RCC 7860 (cell line): ENCODE measurements at regions not wholly inside any gene's neighbourhood (a gene's known extent, or its start where the extent isn't known, plus 50 kb on each side); places are given as distances from the start of the nearest gene placed in this dataset.

ENCODE experiments used
- DNase-seq: peaks from one replicate; pipeline ENCODE4 v3.0.0-alpha.2; 2015; ENCODE audit warnings: low spot score
- FAIRE-seq: peaks from 2 replicates; lab custom pipeline; 2012; peaks lifted over from hg19 to GRCh38; lab: Jason Lieb, UNC

DNA sequence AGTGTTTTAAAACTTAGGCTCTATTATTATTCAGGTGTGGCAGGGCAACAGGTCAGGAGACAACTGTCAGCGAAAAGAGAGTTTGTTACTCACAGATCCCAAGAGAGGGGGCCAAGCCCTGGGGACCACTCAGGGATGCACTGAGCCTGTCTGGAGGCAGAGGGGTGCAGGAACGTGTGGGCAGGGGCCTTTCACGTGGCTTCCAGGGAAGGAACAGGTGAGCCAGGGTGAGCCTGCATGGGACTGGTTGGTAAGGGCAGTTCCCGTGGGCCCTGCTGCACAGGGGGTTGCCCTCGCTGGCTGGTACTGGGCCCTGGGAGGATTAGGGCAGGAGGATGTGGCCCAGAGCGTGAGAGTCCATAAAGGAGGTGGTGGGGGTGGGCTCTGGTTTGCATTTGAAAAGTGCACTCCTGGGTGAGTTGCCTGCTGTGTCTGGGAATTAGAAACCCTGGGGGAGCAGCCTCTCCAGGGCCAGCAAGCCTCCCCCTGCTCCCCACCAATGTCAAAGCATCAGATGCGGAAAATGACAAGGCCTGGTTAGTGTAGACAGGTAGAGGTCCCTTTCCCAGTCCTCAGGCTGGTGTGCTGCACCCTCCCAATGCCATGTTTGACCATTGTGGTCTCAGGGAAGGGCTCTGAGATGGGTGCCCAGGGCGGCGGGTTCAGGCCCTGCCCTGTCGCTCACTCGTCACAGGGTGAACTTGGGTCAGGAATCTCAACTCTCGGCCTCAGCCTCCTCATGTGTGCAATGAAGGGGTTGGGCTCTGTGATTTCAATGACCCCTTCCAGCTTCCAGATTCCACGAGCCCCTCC, 127.4 kb upstream of the RPS6KA2 start:
- DNase-seq (no peak), FAIRE-seq (no peak)

DNA sequence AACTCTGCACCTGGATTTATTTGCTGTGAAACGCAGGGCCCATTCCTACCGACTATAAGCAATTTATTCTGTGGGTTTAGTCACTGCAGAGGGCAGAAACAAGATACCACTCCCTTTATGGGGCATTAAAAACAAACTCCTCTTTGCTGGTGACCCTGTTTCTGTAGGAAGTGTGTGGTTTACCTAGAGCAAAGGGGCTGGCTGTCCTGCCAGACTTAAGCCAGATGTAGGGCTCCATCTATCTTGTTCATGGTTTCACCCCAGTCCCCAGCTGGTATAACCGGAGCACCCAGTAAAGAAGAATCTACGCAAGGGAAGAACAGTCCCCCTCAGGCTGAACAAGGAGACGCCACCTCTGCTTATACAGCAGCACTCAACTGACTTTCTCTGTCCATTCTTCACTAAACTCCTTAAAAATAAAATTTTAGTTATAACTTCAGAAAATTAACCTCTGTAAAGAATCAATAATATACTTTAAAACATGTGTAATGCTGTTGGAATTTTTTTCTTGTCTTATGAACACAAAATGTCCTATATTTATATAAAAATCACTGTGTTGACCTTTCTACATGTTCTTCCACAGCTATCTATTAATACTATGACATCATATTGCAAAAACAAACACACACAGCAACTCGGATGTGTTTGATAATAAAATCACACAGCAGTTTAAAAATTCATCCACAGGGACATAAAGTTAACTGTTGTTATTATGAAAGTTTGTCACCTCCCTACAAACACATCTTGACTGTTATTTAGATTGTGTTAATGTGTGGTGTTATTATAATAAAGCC, 126.1 kb upstream of the RPS6KA2 start:
- DNase-seq: no peak
- FAIRE-seq: no peak

DNA sequence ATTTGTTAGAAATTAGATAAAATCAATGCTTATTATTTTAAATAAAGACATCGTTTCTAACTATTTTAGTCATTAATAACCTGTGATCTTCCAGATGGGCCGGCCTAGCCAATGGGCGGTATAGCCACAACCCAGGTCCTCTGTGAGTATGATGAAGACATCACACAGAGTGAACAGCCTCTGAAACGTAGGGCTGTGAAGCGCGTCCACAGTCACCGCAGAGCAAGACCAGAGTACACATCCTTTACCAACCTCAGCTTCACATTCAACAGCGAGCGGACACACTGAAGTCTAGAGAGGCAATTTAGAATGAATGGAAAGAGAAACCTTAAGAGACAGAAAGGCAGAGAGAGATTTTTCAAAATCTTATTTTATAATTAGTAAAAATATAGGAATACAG, 125.0 kb upstream of the RPS6KA2 start:
- no peak for FAIRE-seq
- DNase-seq: no peak

DNA sequence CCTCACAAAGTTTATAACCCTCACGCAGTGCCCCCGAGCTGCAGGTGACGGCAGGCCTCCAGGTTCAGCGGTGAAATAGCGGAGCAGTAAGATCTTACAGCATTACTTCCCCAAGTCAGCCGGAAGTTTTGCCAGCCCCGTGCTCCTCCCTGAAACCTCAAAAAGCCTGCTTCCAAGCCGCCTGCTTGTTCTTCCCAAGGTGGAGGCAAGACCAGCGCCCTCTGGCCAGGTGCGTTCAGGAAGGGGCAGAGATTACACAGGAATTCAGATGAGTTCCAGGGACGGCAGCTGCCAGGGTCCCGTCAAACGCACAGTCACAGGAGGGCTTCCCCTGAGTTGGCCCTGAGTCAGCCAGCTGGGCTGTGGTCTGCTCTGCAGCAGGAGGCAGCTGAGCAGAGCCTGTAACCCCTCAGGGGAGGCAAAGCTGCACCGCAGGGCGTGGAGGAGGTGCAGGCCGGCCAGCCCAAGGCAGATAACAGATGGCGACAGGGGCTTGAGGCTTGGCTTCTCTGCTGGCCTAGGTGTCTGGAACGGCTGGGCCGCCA, 124.1 kb upstream of the RPS6KA2 start:
- FAIRE-seq (no peak), DNase-seq (no peak)

DNA sequence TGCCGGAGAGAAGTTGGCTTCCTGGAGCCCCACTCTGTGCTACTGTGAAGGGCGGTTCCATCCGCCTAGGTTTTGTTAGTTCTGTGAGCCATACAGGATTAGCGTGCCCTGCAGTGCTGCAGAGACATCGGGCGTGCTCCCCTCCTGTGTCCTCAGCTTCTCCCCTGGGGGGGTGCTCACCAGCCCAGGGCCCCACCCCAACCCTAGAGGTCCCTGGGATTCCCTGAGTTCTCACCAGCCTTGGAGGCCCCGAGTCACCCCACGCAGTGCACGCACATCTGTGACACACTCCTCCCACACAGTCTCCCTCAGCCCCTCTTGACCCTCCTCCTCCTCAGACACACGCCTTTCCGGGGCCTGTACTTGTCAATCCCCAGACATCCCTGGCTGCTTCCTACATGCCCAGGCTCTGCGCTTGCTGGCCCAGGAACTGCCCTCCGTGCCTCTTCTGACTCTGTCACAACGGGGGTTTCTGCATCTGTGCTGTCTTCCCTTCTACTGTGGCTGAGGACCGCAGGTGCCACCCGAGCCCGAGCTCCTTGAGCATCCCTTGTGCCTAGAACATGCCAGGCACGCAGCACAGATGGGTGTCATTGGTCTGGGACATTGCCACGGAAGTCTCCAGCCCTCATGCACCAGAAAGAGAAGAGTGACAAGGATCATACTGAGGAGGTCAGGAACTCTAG, 123.2 kb upstream of the RPS6KA2 start:
- FAIRE-seq: no peak
- DNase-seq: no peak

DNA sequence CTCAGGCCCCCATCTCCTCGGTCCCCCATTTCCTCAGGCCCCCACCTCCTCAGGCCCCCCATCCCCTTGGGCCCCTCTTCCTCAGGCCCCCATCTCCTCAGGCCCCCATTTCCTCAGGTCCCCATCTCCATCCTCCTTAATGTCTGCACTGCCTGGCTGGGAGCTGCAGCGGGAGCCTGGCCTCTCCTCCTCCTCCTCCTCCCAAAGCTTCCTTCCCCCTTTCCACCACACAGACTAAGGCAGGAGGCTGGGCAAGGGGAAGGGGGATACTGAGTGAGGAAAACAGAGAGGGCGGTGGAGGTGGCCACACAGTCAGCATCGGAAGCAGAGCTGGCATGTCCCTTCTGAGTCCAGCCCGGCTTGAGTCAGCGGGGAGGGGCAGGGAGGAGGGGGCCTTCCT, 122.6 kb upstream of the RPS6KA2 start:
- FAIRE-seq (no peak), DNase-seq (no peak)

DNA sequence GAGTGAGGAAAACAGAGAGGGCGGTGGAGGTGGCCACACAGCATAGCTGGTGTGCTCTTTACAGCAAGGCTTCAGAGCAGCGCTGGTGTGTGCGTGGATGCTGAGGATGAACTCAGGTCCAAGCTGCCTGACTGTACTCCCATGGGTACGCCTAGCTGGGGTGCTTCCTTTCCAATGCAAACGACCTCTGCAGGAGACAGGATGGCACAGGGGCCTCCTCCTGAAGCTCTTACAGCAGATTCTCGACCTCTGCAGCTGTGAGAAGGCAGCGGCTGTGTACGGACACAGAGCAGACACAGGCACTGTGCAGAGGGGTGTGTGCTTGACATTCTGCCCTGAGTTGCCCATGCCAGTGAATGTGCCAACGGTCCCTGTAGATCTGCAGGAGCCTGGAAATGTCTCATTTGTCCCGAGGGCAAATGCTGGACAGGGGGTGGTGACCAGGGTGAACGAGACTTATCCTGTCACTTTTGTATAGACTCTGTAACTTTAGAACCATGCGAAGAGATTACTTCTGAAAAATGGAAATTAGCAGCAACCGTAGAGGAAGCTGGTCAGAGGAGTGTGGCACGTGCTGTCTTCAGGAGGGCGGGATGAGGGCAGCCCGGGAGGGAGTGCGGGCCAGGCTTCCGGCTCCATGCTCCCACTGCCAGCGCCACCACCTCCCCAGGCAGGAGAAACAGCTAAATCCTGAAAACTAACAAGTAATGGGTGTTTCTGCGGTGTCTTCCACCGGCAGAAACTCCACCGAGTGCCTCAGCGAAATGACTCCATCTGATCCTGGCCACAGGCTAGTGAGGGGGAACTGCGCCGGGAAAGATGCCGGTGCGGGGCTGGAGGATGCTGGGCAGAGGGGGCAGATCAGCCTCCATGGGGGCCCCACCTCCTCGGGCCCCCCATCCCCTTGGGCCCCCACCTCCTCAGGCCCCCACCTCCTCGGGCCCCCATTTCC, 120.9 kb upstream of the RPS6KA2 start:
- FAIRE-seq (no peak), DNase-seq (no peak)

DNA sequence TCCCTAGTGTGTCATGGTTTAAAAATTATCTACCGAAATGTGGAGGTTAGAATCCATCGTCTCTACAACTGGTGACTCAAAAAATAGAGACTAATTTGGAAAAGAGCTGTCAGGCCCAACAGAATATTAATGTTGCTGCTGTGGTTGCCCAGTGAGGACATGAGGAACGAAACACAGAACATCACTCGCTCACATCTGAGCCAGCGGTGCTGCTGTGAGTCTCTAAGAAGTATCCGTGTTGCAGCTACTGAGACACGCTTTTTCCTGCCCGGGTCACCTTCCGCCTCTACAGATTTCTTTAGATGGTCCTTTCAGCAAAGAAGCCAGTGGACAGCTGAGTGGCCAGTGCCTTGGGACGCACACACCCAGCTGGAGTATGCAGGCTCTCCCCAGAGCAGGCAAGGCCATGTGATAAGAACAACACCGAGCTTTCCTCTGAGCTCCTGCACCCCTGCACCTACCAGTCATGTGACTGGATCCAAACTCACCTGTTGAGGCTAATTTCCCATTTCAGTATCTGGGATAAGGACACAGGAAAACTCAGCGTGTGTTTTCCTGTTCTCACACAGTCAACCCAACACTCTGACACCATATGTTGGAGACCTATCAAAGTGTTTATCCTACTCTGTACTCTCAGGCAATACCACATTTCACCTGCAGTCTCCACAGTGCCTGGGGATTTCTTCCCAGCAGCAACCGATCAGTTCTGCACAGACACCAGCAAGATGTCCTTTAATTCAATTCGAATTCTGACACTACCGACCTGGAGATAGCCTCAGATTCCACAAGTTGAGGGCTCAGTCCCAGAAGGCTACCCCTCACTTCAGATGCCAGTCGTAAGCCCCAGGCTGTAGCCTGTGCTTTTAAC, 119.0 kb upstream of the RPS6KA2 start:
- FAIRE-seq: no peak
- DNase-seq: no peak

DNA sequence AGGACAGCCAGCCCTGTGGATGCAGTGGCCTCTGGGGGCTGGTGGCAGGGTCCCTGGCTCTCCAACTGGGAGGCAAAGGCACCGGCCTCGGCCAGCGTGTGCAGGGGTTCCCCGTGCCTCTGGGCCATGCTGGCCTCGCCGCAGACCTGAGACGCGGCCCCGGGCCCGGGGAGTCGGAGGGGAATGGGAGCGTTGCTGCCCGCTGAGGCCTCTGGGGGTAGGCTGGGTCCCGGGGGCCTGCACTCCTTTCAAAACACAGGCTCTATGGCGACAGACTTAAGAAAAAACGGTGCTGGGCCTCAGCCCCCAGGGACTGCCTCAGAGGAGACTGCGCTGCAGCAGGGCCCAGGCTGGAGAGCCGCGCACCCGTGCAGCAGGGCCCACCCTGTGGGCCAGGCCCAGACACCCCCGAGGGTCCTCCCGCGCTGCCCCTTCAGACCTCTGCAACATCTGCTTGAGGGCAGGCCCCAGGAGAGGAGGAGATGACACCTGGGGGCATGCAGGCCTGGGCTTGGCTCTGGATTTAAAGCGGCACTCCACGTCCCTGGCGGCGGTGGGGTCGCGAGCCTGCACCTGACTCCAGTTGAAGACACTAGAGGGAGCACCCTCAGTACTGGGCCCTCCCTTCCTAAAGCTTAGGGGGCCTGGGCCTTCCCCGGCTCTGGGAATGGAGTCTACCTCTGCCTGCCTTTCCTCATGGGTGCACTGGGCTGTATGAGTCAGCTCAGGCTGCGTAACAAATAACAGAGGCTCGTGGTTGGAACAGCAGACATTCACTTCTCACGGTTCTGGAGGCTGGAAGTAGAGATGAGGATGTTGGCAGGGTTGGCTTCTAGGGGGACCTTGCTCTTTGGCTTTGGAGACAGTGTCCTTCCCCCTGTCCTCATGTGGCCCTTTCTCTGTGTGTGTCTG, 117.4 kb upstream of the RPS6KA2 start:
- FAIRE-seq (no peak), DNase-seq (no peak)

DNA sequence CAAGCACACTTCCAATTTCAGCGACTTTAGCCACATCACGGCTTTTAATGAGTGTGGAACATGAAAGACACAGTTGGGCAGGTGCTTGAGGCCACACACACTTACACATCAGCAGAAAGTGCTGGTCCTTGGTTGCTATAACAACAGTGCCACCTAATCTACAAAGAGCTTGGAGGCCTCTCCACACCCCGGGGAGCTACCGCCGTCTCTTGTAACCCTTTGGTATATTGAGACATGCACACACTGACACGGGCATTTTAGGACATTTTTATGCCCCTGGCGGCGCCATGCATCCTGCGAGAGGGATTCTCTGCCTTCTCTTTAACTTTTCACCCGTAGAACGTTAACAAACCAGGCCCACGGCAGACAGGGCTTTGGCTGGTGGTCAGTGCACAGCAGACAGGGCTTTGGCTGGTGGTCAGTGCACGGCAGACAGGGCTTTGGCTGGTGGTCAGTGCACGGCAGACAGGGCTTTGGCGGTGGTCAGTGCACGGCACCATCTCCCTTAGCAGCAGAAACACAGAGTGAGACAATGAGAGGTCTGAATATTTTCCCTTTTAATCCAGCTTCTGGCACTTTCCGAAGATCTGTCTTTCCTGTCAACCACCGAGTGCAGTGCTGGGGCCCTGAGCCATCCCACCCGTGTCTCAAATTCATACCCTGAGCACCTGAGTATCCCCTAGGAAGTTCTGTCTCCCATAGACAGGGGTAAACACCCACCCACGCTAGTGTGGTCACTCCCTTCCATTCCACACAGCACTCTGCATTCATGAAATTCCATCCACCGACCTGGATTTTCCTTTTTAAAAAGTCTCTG, 116.6 kb upstream of the RPS6KA2 start:
- DNase-seq (no peak), FAIRE-seq (no peak)

DNA sequence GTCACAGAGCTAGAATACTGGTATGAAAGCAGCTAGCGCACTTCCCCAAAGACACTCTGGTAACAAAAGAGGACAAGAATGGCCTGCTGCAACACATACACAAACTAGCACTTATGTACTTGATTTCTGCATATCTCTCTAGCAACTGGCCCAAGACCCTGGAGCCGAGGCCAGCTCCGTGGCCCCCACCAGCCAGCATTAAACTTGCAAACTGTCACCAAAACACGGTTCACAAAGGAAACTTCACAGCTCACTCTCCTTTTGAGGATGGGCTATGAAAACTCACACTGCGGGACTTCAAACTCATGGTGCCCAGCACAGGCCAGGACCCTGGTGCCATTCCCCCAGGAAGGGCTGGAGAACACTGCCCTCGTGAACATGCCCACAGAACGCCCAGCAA, 115.9 kb upstream of the RPS6KA2 start:
- FAIRE-seq (no peak), DNase-seq (no peak)

DNA sequence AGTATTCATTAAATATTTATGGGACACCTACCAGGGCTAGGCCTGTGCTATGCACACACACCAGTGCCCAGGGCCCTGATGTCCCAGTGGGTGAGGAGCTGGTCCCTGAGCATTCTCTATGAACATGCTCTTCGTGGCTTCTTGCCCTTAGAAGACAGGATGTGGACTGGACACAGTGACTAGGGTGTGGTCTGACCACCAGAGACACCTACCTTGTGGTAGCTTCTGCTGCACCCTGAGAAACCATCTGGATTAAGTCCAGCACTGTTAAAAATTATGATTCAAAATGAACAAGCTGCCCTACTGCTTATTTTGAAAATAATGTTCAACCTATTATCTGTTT, 112.9 kb upstream of the RPS6KA2 start:
- DNase-seq (no peak), FAIRE-seq (no peak)

DNA sequence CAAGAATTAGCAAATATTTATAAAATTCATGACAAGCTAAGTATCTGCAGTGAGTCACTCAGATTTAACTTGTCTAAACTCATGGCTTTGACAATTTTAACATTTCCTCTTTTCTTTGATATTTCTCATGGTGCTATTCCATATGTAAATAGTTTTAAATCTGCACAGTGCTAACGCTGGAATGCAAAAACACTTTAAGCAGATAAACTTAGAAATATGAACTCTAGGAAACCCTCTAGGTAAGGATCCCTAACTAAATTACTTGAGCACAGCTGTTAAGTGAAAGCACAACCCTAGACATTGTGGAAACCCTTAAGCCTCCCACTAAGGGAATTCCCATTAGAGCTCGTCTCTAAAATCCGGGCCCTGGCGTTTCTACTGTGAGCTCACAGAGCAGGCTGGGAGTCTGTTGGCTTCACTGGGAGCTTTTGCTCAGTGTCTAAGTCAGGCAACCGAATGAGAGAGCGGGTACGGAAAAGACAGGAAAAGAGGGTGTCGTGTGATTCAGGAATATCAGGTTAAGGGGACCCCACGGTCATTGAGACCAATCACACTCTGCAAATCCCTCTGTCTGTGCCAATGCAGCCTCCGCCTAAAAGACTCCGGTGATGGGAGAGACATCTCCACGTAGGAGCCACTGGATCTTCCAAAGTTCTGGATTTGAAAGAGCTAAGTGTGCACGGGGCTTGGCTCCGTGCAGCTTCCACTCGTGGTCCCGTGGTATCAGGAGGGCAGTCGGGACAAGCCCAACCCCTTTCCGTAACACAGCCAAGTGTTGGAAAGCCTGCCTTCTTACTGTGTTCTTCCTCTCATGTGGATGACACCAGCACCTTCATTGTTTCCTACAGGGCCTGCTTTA, 112.3 kb upstream of the RPS6KA2 start:
- no peak for FAIRE-seq
- DNase-seq: no peak

DNA sequence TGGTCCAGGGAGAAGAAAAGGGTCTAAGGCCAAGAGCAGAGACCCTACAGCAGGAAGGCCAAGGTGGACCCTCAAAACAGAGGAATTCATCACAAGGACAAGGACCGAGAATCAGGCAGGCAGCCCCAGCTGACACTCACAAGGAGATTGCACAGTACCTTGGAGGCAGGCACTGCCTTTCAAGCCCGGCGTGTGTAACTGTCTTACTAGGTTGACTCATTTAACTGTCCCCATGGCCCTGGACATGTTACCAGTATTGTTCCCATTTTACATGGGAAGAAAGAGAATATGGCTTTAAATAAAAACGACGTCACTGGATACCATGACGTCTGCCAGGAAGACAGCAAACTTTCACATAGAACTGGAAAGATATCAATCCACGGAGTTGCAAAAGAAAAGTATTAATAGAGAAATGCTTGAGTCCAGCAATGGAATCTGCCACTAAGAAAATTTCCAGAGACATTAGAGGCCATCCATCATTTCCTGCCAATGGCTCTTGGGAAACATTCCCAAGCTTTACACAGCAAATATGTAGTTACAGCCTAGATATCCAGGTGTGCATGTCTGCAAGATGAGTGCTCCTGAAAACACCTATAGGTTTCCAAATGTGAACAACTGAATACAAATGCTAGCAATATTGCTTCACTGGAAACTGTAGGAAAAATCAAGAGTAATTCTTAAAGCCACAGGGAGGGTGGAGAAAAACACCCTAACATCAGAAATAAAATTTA, 111.5 kb upstream of the RPS6KA2 start:
- DNase-seq (no peak), FAIRE-seq (no peak)

DNA sequence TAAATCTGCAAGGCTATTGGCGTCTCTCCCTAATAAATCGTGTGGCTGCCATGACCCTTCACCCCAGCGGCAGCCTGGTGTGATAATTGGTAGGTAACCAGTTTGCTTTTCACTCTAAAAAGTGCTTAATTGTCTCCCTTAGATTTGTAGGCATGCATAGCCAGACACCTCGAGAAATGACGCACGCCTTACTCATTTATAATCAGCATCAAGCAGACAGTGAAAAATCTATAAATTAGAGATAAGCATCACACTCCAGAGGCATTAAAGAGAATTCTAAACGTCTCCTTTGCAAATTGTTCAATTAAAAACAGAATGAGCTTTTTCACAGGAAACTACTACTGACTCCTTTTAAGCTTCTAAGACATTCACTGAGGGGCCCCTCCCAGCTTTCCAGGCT, 110.2 kb upstream of the RPS6KA2 start:
- DNase-seq: no peak

DNA sequence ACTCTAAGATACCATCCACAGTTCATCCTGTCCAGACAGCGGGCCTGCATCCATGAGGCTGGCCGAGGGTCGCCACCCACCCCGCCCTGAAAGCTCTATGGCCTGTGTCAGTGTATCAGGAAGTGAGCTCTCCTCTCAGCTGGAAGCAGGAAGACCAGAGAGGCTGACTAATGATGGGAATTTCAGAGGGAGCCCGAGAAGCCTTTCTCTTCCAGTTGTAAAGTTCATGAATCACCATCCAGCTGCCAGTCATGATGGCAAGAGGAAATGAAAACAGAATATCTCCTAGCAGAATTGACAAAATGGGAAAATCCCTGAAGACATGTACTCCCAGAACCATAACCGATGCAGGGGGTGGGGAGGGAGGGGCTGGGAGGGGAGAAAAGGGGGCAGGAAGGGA, 109.6 kb upstream of the RPS6KA2 start:
- peak; percentile 81 for DNase-seq
- peak; percentile 80 for FAIRE-seq

More for the DNA sequence above, 110.2 kb upstream of the RPS6KA2 start:
- no peak for FAIRE-seq
